HepG2 (cell line): ENCODE measurements at regions not wholly inside any gene's neighbourhood (a gene's known extent, or its start where the extent isn't known, plus 50 kb on each side); places are given as distances from the start of the nearest gene placed in this dataset.

ENCODE experiments used
- ATF2 ChIP-seq: sonication (generic); formaldehyde crosslinking; IDR thresholded peaks from 2 replicates; pipeline ENCODE4 v1.4.0; 2020; ENCODE audit warnings: missing genetic modification reagents
- CHD4 ChIP-seq: fragments of 200-600 bp; sonication (generic); IDR thresholded peaks from 2 replicates; pipeline ENCODE4 v1.7.0; 2017; ENCODE audit warnings: mild to moderate bottlenecking, low read length, borderline replicate concordance
- CTCF ChIP-seq: sonication (generic); formaldehyde crosslinking; IDR thresholded peaks from 2 replicates; pipeline ENCODE4 v1.5.0; 2020; ENCODE audit warnings: mild to moderate bottlenecking, missing genetic modification reagents, moderate library complexity
- GABPA ChIP-seq, 2 experiments: IDR thresholded peaks; 2 replicates each; pipeline ENCODE4 v1.6.1; 2011 to 2016; ENCODE audit warnings: low read depth in 2 of 2, low read length in 1 of 2, missing biosample characterization in 1 of 2, missing genetic modification characterization in 1 of 2
- MAFG ChIP-seq: sonication (generic); formaldehyde crosslinking; IDR thresholded peaks from 2 replicates; pipeline ENCODE4 v1.5.1; 2020; ENCODE audit warnings: mild to moderate bottlenecking, missing genetic modification reagents
- PAF1 ChIP-seq: IDR thresholded peaks from 2 replicates; pipeline ENCODE4 v1.6.1; 2016; ENCODE audit warnings: missing genetic modification reagents, missing compliant biosample characterization
- PCBP1 ChIP-seq: fragments of 200-400 bp; formaldehyde crosslinking; IDR thresholded peaks from 2 replicates; pipeline ENCODE4 v1.6.1; 2017; ENCODE audit warnings: mild to moderate bottlenecking, low read depth, low read length, borderline replicate concordance
- REPIN1 ChIP-seq: sonication (generic); formaldehyde crosslinking; IDR thresholded peaks from 2 replicates; pipeline ENCODE4 v1.8.0; 2022; ENCODE audit warnings: missing genetic modification reagents, low read depth, mild to moderate bottlenecking, borderline replicate concordance
- THRA ChIP-seq: sonication (generic); formaldehyde crosslinking; IDR thresholded peaks from 2 replicates; pipeline ENCODE4 v1.4.0; 2020; ENCODE audit warnings: missing genetic modification reagents, borderline replicate concordance
- ZNF660 ChIP-seq: sonication (generic); formaldehyde crosslinking; IDR thresholded peaks from 2 replicates; pipeline ENCODE4 v1.5.1; 2020; ENCODE audit warnings: mild to moderate bottlenecking, low read depth, missing genetic modification reagents, borderline replicate concordance
- ZSCAN29 ChIP-seq: sonication (generic); formaldehyde crosslinking; conservative IDR thresholded peaks from 2 replicates; pipeline ENCODE4 v1.4.0; 2020; ENCODE audit warnings: mild to moderate bottlenecking, missing genetic modification reagents

GRCh38 chr1:187513190-187513589 lies 684.4 kb downstream of the PLA2G4A start:
- TF ChIP-seq GABPA (IDR thresholded peaks at IDR 0.05; ENCODE audit: low read depth, low read length) (no peak), GABPA (CRISPR knock-in tag; IDR thresholded peaks at IDR 0.05; ENCODE audit: low read depth) (no peak), THRA (CRISPR knock-in tag) (no peak), CTCF (CRISPR knock-in tag) (no peak), ZSCAN29 (no peak), REPIN1 (CRISPR knock-in tag) (no peak), CHD4 (no peak), PAF1 (CRISPR knock-in tag) (no peak), ZNF660 (CRISPR knock-in tag) (no peak), ATF2 (CRISPR knock-in tag) (no peak), MAFG (no peak), PCBP1 (no peak)
